HCT116 (cell line): ENCODE measurements at regions not wholly inside any gene's neighbourhood (a gene's known extent, or its start where the extent isn't known, plus 50 kb on each side); places are given as distances from the start of the nearest gene placed in this dataset.

ENCODE experiments used
- ATAC-seq: fragments of 200-7000 bp; cut with Tn5 transposase; 2 replicates; pipeline ENCODE4 v1.9.1; 2020; ENCODE audit warnings: mild to moderate bottlenecking, moderate library complexity
- BruUV-seq: library from RNA; stranded (reverse); fragments of 400-500 nt; replicated peaks from 2 replicates; lab custom pipeline; 2021; lab: Mats Ljungman, UMichigan
- CTCF ChIA-PET: fragments of 300-600 bp; sonication (Branson Sonifier 250); formaldehyde crosslinking; loops from one replicate; lab custom pipeline; 2021; ENCODE audit warnings: antibody characterized with exemption; lab: Charles Lee
- POLR2A ChIA-PET: fragments of 300-600, 350-600 bp; sonication (Branson Sonifier 250); formaldehyde crosslinking; loops from one replicate; lab custom pipeline; 2021; ENCODE audit warnings: antibody characterized with exemption; lab: Charles Lee
- RAD21 ChIA-PET, 2 experiments: fragments of 300-600 bp; sonication (Branson Sonifier 250); formaldehyde crosslinking; loops; one replicate each; lab custom pipeline; 2023; ENCODE audit warnings: low total read pairs in 2 of 2; ENCODE audit not compliant: uncharacterized antibody in 2 of 2, unreplicated experiment in 2 of 2, low non-redundant PET in 1 of 2; lab: Charles Lee
- DNase-seq: peaks from one replicate; pipeline ENCODE4 v3.0.0-alpha.2; 2010; ENCODE audit warnings: low read depth, low spot score
- H2AFZ ChIP-seq: fragments of 200-600 bp; shearing (Covaris generic), sonication (generic); 2 replicates; pipeline ENCODE4 v1.6.1; 2017; ENCODE audit warnings: low read depth, mixed run types, mixed read lengths, antibody characterized with exemption, low read length; ENCODE audit not compliant: poor library complexity, severe bottlenecking
- H3K27ac ChIP-seq: 2 replicates; pipeline ENCODE4 v1.5.1; 2012; ENCODE audit warnings: low read depth, low read length
- H3K27me3 ChIP-seq: fragments of 200-600 bp; sonication (generic); 2 replicates; pipeline ENCODE4 v1.6.1; 2016; ENCODE audit warnings: mixed run types, low read length, mixed read lengths; ENCODE audit not compliant: insufficient read depth
- H3K36me3 ChIP-seq, 2 experiments: fragments of 200-500 bp in 1 of 2; fragments of 200-600 bp in 1 of 2; sonication (Bioruptor generic) in 1 of 2; sonication (generic) in 1 of 2; 2 replicates each; pipeline versions ENCODE4 v1.5.1 to v1.6.1; 2014 to 2016; ENCODE audit warnings: low read length in 2 of 2, inconsistent platforms in 1 of 2, mixed read lengths in 1 of 2, mixed run types in 1 of 2; ENCODE audit not compliant: insufficient read depth in 2 of 2, control insufficient read depth in 1 of 2
- H3K4me1 ChIP-seq, 2 experiments: fragments of 200-600 bp in 1 of 2; sonication (generic) in 1 of 2; 2 replicates each; pipeline versions ENCODE4 v1.5.1 to v1.6.1; 2012 to 2017; ENCODE audit warnings: low read length in 2 of 2, inconsistent platforms in 1 of 2, mild to moderate bottlenecking in 1 of 2, mixed read lengths in 1 of 2, mixed run types in 1 of 2, moderate library complexity in 1 of 2; ENCODE audit not compliant: insufficient read depth in 2 of 2, control insufficient read depth in 1 of 2
- H3K4me2 ChIP-seq: fragments of 200-600 bp; sonication (generic); 2 replicates; pipeline ENCODE4 v1.6.1; 2017; ENCODE audit warnings: mixed run types, low read length, mixed read lengths
- H3K4me3 ChIP-seq, 2 experiments: fragments of 200-600 bp in 1 of 2; sonication (generic) in 1 of 2; replicated peaks in 1 of 2; 2 replicates each; pipeline ENCODE4 v1.5.1; 2011 to 2016; ENCODE audit warnings: low read length in 2 of 2, control low read depth in 1 of 2, low read depth in 1 of 2, mild to moderate bottlenecking in 1 of 2, mixed read lengths in 1 of 2, mixed run types in 1 of 2
- H3K79me2 ChIP-seq: fragments of 200-600 bp; sonication (generic); 2 replicates; pipeline ENCODE4 v1.6.1; 2017; ENCODE audit warnings: mild to moderate bottlenecking, mixed run types, low read length, moderate library complexity, mixed read lengths; ENCODE audit not compliant: insufficient read depth
- H3K9ac ChIP-seq: fragments of 200-600 bp; sonication (generic); 2 replicates; pipeline ENCODE4 v1.6.1; 2016; ENCODE audit warnings: low read length, mixed read lengths
- H3K9me2 ChIP-seq: fragments of 200-600 bp; sonication (generic), shearing (Covaris generic); 2 replicates; pipeline ENCODE4 v1.6.1; 2017; ENCODE audit warnings: mixed run types, mild to moderate bottlenecking, moderate library complexity; ENCODE audit not compliant: insufficient read depth
- H3K9me3 ChIP-seq, 2 experiments: fragments of 200-500 bp in 1 of 2; fragments of 200-600 bp in 1 of 2; sonication (Bioruptor generic) in 1 of 2; sonication (generic) in 1 of 2; 2 replicates each; pipeline ENCODE4 v1.6.1; 2014 to 2017; ENCODE audit warnings: low read length in 2 of 2, mixed read lengths in 2 of 2, inconsistent platforms in 1 of 2, low read depth in 1 of 2, mild to moderate bottlenecking in 1 of 2, mixed run types in 1 of 2, moderate library complexity in 1 of 2; ENCODE audit not compliant: control insufficient read depth in 1 of 2, insufficient read depth in 1 of 2
- H4K20me1 ChIP-seq: fragments of 200-600 bp; sonication (generic), shearing (Covaris generic); 2 replicates; pipeline ENCODE4 v1.6.1; 2017; ENCODE audit warnings: mixed run types, mild to moderate bottlenecking, moderate library complexity; ENCODE audit not compliant: insufficient read depth
- CBX3 ChIP-seq: IDR thresholded peaks from 2 replicates; pipeline ENCODE4 v1.6.1; 2012; ENCODE audit warnings: low read depth
- CEBPB ChIP-seq: IDR thresholded peaks from 2 replicates; pipeline ENCODE4 v1.6.1; 2012; ENCODE audit warnings: low read depth
- ELF1 ChIP-seq: IDR thresholded peaks from 2 replicates; pipeline ENCODE4 v1.6.1; 2012; ENCODE audit warnings: low read depth, borderline replicate concordance
- EZH2phosphoT487 ChIP-seq: fragments of 200-600 bp; IDR thresholded peaks from 2 replicates; pipeline ENCODE4 v1.6.1; 2018; ENCODE audit warnings: antibody characterized with exemption, borderline replicate concordance
- FOSL1 ChIP-seq: IDR thresholded peaks from 2 replicates; pipeline ENCODE4 v1.6.1; 2012; ENCODE audit warnings: low read depth
- JUND ChIP-seq: IDR thresholded peaks from 2 replicates; pipeline ENCODE4 v1.6.1; 2012
- MAX ChIP-seq: IDR thresholded peaks from 2 replicates; pipeline ENCODE4 v1.6.1; 2012
- POLR2A ChIP-seq: IDR thresholded peaks from 2 replicates; pipeline ENCODE4 v1.7.0; 2011; ENCODE audit warnings: borderline replicate concordance; ENCODE audit not compliant: insufficient read depth, insufficient read length; ENCODE audit errors: extremely low read depth
- POLR2AphosphoS5 ChIP-seq: IDR thresholded peaks from 2 replicates; pipeline ENCODE4 v1.6.1; 2011; ENCODE audit warnings: mild to moderate bottlenecking, low read depth, low read length, moderate library complexity
- RAD21 ChIP-seq: IDR thresholded peaks from 2 replicates; pipeline ENCODE4 v1.6.1; 2012; ENCODE audit warnings: low read depth, mild to moderate bottlenecking
- SRF ChIP-seq: IDR thresholded peaks from 2 replicates; pipeline ENCODE4 v1.6.1; 2012; ENCODE audit warnings: low read depth
- intact Hi-C: fragments of 100-400 bp; cut with micrococcal nuclease; formaldehyde crosslinking; loops from 2 replicates; pipeline ENCODE4 v1.10.0; 2022
- TF ChIP-seq, protein P1 (sequence below): IDR thresholded peaks from 2 replicates; pipeline ENCODE4 v1.6.1; 2012
- TF ChIP-seq, protein P2 (sequence below): IDR thresholded peaks from 2 replicates; pipeline ENCODE4 v1.6.1; 2011; ENCODE audit warnings: mild to moderate bottlenecking, low read length, moderate library complexity; ENCODE audit not compliant: insufficient replicate concordance; ENCODE audit errors: extremely low read depth

- ChIA-PET POLR2A (no interaction called here), RAD21 (no interaction called here), CTCF (no interaction called here)
- H3K4me3 ChIP-seq, result no peak overlapping the region
- no peak overlapping the region for H2AFZ ChIP-seq
- no peaks in the 10 kb centered on the region for H3K27me3 ChIP-seq
- no peaks in the 10 kb centered on the region for H3K79me2 ChIP-seq
- no peaks in the 10 kb centered on the region for H3K4me1 ChIP-seq
- no peaks in the 10 kb centered on the region for H3K36me3 ChIP-seq
- intact Hi-C loops, result no loop called here
- no peak overlapping the region for H3K27ac ChIP-seq
- H3K9me3 ChIP-seq, result no peaks in the 10 kb centered on the region
- H3K9me2 ChIP-seq, result no peaks in the 10 kb centered on the region; the same call in 1 of the 2 replicates
- BruUV-seq, result no TSS peak
- ATAC-seq (no peak), DNase-seq (no peak)
- TF ChIP-seq MAX (no peak), SRF (no peak), RAD21 (no peak), FOSL1 (no peak), POLR2AphosphoS5 (no peak), ELF1 (no peak), CBX3 (no peak)
- no peak overlapping the region for H3K4me2 ChIP-seq
- no peaks in the 10 kb centered on the region for H4K20me1 ChIP-seq
- no peak overlapping the region for H3K9ac ChIP-seq
Measured at GRCh38 chr3:110126065-110126464, 788.7 kb upstream of the DPPA4 start.

- TF ChIP-seq CEBPB, result no peak
- TF ChIP-seq EZH2phosphoT487, result no peak
- no peak for TF ChIP-seq CBX3
- no peak for TF ChIP-seq RAD21
- TF ChIP-seq, protein P1, sequence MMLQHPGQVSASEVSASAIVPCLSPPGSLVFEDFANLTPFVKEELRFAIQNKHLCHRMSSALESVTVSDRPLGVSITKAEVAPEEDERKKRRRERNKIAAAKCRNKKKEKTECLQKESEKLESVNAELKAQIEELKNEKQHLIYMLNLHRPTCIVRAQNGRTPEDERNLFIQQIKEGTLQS, result no peak
- TF ChIP-seq, protein P2, sequence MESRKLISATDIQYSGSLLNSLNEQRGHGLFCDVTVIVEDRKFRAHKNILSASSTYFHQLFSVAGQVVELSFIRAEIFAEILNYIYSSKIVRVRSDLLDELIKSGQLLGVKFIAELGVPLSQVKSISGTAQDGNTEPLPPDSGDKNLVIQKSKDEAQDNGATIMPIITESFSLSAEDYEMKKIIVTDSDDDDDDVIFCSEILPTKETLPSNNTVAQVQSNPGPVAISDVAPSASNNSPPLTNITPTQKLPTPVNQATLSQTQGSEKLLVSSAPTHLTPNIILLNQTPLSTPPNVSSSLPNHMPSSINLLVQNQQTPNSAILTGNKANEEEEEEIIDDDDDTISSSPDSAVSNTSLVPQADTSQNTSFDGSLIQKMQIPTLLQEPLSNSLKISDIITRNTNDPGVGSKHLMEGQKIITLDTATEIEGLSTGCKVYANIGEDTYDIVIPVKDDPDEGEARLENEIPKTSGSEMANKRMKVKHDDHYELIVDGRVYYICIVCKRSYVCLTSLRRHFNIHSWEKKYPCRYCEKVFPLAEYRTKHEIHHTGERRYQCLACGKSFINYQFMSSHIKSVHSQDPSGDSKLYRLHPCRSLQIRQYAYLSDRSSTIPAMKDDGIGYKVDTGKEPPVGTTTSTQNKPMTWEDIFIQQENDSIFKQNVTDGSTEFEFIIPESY, result no peak
- no peak for TF ChIP-seq POLR2A
- TF ChIP-seq JUND, result no peak
- Histone ChIP-seq H3K4me3 (no peak overlapping the region), H3K4me1 (peaks cover 0 to 3% of the 10 kb centered on the region in 2 experiments; a peak in 1 of 4 replicates), H3K27ac (no peak overlapping the region), H4K20me1 (no peaks in the 10 kb centered on the region), H3K36me3 (no peaks in the 10 kb centered on the region), H3K9me3 (no peaks in the 10 kb centered on the region), H3K9me2 (no peaks in the 10 kb centered on the region; the same call in 1 of the 2 replicates), H3K79me2 (no peaks in the 10 kb centered on the region), H3K27me3 (no peaks in the 10 kb centered on the region), H2AFZ (no peak overlapping the region), H3K9ac (no peak overlapping the region), H3K4me2 (no peak overlapping the region)
- ChIA-PET RAD21 (no interaction called here), CTCF (no interaction called here), POLR2A (no interaction called here)
- ATAC-seq (no peak), DNase-seq (no peak)
- BruUV-seq, result no TSS peak
- intact Hi-C loops, result no loop called here
Measured at GRCh38 chr3:110133971-110134370, 796.6 kb upstream of the DPPA4 start.
